ENCODE measurements at regions not wholly inside any gene's neighbourhood (a gene's known extent, or its start where the extent isn't known, plus 50 kb on each side); places are given as distances from the start of the nearest gene placed in this dataset.

DNA sequence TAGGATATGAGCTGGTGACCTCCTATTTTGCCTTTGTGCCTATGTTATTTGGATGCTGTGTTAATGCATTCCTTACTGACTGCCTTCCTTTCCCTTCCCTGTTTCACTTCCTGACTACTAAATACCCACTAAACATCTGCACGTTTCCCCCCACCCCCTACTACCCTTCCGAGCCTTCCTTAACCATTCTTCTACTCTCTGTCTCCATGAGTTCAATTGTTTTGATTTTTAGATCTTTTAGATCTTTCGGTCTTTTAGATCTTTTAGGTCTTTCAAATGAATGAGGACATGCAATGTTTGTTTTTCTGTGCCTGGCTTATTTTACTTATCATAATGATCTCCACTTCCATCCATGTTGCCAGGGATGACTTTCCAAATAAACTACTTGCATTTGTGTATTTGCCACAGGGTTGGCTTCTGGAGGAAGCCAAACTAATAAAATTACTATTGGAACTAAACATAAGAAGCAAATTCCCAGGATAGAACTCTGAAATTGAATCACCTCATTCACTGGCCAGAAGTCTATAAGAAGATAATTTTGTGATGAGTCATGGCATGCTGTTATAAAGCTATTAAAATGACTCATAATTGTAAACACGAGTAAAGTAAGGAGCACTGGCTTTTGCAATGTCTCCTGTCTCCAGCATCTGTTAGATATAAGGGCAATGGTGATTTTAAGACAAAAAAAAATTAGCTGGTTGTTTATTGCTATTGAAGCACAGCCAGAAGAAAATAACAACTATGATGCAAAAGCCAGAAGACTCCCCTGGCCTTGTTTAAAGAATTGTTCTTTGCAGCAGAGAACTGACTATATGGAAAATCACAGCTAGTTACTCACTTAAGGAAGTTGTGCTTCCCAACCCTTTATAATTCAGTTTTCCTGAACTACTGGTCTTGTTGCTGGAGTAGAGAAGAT is 586.3 kb downstream of the LRFN5 start:
- no peaks in the 10 kb centered on the region for H3K36me3 ChIP-seq
- WGBS, 4 donors = 43 to 52% (median 46%) methylated on average over 4 of the region's 4 CpGs
- intact Hi-C loops (cut with DNase I) = no loop called here
- DNase-seq = no peak
- no peaks in the 10 kb centered on the region for H3K27me3 ChIP-seq
- TF ChIP-seq POLR2A (IDR thresholded peaks at IDR 0.05) = no peak
- TF ChIP-seq, protein P1, sequence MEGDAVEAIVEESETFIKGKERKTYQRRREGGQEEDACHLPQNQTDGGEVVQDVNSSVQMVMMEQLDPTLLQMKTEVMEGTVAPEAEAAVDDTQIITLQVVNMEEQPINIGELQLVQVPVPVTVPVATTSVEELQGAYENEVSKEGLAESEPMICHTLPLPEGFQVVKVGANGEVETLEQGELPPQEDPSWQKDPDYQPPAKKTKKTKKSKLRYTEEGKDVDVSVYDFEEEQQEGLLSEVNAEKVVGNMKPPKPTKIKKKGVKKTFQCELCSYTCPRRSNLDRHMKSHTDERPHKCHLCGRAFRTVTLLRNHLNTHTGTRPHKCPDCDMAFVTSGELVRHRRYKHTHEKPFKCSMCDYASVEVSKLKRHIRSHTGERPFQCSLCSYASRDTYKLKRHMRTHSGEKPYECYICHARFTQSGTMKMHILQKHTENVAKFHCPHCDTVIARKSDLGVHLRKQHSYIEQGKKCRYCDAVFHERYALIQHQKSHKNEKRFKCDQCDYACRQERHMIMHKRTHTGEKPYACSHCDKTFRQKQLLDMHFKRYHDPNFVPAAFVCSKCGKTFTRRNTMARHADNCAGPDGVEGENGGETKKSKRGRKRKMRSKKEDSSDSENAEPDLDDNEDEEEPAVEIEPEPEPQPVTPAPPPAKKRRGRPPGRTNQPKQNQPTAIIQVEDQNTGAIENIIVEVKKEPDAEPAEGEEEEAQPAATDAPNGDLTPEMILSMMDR (IDR thresholded peaks at IDR 0.05) = no peak
- H3K9me3 ChIP-seq = no peaks in the 10 kb centered on the region
- no peaks in the 10 kb centered on the region for H3K4me1 ChIP-seq
- no peak overlapping the region for H3K4me3 ChIP-seq
- no peak overlapping the region for H3K27ac ChIP-seq
- ATAC-seq = no peak

DNA sequence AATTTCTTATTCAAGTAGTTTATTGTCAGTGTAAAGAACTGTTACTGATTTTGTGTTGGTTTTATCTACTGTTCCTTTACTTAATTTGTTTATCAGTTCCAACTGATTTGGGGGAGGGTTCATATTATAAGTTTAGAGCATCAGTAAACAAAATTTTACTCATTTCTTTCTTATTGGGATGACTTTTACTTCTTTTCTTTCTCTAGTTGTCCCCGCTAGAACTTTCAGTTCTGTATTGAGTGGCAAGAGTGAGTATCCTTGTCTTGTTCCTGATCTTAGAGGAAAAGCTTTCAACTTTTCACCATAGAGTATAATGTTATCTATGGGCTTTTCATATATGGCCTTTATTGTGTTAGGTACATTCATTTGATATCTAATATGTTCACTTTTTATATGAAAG is 584.1 kb downstream of the LRFN5 start:
- no peak for ATAC-seq
- H3K4me1 ChIP-seq = no peaks in the 10 kb centered on the region
- 86 to 95% (median 93%) methylated on average over 1 of the region's 1 CpG for WGBS, 4 donors
- no peaks in the 10 kb centered on the region for H3K27me3 ChIP-seq
- no peak overlapping the region for H3K4me3 ChIP-seq
- TF ChIP-seq, protein P1 (IDR thresholded peaks at IDR 0.05) = no peak
- TF ChIP-seq POLR2A (IDR thresholded peaks at IDR 0.05) = no peak
- intact Hi-C loops (cut with DNase I) = no loop called here
- no peaks in the 10 kb centered on the region for H3K9me3 ChIP-seq
- DNase-seq = no peak
- H3K27ac ChIP-seq = no peak overlapping the region
- no peaks in the 10 kb centered on the region for H3K36me3 ChIP-seq

DNA sequence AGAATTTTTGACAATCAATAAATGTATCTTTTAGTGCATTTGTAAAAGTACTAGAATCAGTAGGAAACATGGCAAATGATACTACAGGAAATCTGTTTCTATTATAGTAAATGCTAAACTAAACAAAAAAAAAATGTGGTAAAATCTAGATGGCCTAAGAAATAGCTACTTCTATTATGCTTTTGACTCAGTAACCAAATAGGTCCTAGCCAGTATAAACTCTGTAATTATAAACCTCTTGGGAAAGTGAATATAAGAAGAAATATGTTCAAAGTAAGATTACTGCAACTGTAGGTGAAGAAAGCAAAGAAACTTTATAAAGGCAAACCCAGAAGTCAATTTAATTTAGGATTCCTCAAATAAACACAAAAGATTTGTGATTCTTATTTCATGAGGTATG is 581.2 kb downstream of the LRFN5 start:
- ATAC-seq (no peak), DNase-seq (no peak)
- Histone ChIP-seq H3K9me3 (no peaks in the 10 kb centered on the region), H3K4me3 (no peak overlapping the region), H3K27me3 (no peaks in the 10 kb centered on the region), H3K4me1 (no peaks in the 10 kb centered on the region), H3K27ac (no peak overlapping the region), H3K36me3 (no peaks in the 10 kb centered on the region)
- TF ChIP-seq, protein P1 (IDR thresholded peaks at IDR 0.05) = no peak
- no peak for TF ChIP-seq POLR2A (IDR thresholded peaks at IDR 0.05)
- intact Hi-C loops (cut with DNase I) = no loop called here

DNA sequence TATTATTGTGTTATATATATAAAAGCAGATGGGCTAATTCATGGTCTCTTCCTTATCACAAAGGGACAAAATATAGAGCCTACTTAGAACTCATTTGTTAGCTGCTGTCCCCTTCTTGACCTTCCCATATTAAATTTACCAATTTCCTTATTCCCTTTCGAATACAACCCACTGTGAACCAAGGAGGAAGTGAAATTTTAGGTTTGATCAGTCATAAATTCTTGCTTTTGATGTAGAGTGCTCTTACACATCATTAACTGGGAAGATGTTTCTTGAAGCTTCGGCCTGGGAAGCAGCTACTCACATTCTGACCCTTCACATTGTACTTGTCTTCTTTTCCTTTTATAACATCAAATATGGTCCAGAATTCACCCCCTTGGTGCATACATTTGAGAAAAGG is 579.0 kb downstream of the LRFN5 start:
- DNase-seq (no peak), ATAC-seq (no peak)
- intact Hi-C loops (cut with DNase I) = no loop called here
- no peak for TF ChIP-seq POLR2A (IDR thresholded peaks at IDR 0.05)
- TF ChIP-seq, protein P1 (IDR thresholded peaks at IDR 0.05) = no peak
- no peak overlapping the region for H3K4me3 ChIP-seq
- H3K27ac ChIP-seq = no peak overlapping the region
- H3K9me3 ChIP-seq = no peaks in the 10 kb centered on the region
- WGBS, 4 donors = 54 to 67% (median 58%) methylated on average over 2 of the region's 2 CpGs
- no peaks in the 10 kb centered on the region for H3K4me1 ChIP-seq
- no peaks in the 10 kb centered on the region for H3K36me3 ChIP-seq
- H3K27me3 ChIP-seq = no peaks in the 10 kb centered on the region
